H9 (cell line): ENCODE measurements at regions not wholly inside any gene's neighbourhood (a gene's known extent, or its start where the extent isn't known, plus 50 kb on each side); places are given as distances from the start of the nearest gene placed in this dataset.

Experiments used
- DNase-seq: peaks from one replicate; pipeline ENCODE4 v3.0.0-alpha.2; 2017
- H2AFZ ChIP-seq: one replicate; pipeline ENCODE4 v1.6.1; 2013; ENCODE audit warnings: mild to moderate bottlenecking, low read length, control low read depth, moderate library complexity
- H2AK5ac ChIP-seq: 2 replicates; pipeline ENCODE4 v1.6.1; 2013; ENCODE audit warnings: low read length, control low read depth, mixed read lengths; ENCODE audit not compliant: insufficient read length
- H2BK120ac ChIP-seq: one replicate; pipeline ENCODE4 v1.6.1; 2013; ENCODE audit warnings: low read depth, mild to moderate bottlenecking, low read length, control low read depth, inconsistent platforms; ENCODE audit not compliant: poor library complexity, severe bottlenecking
- H2BK12ac ChIP-seq: 2 replicates; pipeline ENCODE4 v1.6.1; 2013; ENCODE audit warnings: low read length, control low read depth, mixed read lengths, low read depth; ENCODE audit not compliant: insufficient read length
- H2BK15ac ChIP-seq: 2 replicates; pipeline ENCODE4 v1.6.1; 2013; ENCODE audit warnings: low read depth, low read length, control low read depth
- H2BK20ac ChIP-seq: one replicate; pipeline ENCODE4 v1.6.1; 2013; ENCODE audit warnings: low read depth, mild to moderate bottlenecking, low read length, control low read depth, inconsistent platforms; ENCODE audit not compliant: poor library complexity, severe bottlenecking
- H2BK5ac ChIP-seq: 2 replicates; pipeline ENCODE4 v1.6.1; 2013; ENCODE audit warnings: low read length, control low read depth, mixed read lengths; ENCODE audit not compliant: insufficient read length
- H3K14ac ChIP-seq: 2 replicates; pipeline ENCODE4 v1.6.1; 2013; ENCODE audit warnings: low read length, control low read depth; ENCODE audit not compliant: insufficient read depth
- H3K18ac ChIP-seq: 2 replicates; pipeline ENCODE4 v1.6.1; 2013; ENCODE audit warnings: low read depth, mild to moderate bottlenecking, mixed read lengths, low read length, control low read depth; ENCODE audit not compliant: insufficient read length
- H3K23ac ChIP-seq: 2 replicates; pipeline ENCODE4 v1.6.1; 2013; ENCODE audit warnings: low read length, control low read depth, mixed read lengths, low read depth; ENCODE audit not compliant: insufficient read length
- H3K23me2 ChIP-seq: 2 replicates; pipeline ENCODE4 v1.6.1; 2013; ENCODE audit warnings: low read depth, mild to moderate bottlenecking, mixed read lengths, low read length, control low read depth; ENCODE audit not compliant: insufficient read length, poor library complexity, severe bottlenecking
- H3K27ac ChIP-seq: 2 replicates; pipeline ENCODE4 v1.5.1; 2013; ENCODE audit warnings: low read length, control low read depth, mixed read lengths, low read depth; ENCODE audit not compliant: insufficient read length
- H3K27me3 ChIP-seq: 2 replicates; pipeline ENCODE4 v1.6.1; 2013; ENCODE audit warnings: low read length, control low read depth, inconsistent platforms; ENCODE audit not compliant: insufficient read depth
- H3K4ac ChIP-seq: 2 replicates; pipeline ENCODE4 v1.6.1; 2013; ENCODE audit warnings: low read depth, mild to moderate bottlenecking, control low read depth, inconsistent platforms, low read length, moderate library complexity
- H3K4me1 ChIP-seq: 2 replicates; pipeline ENCODE4 v1.6.1; 2013; ENCODE audit warnings: low read length, control low read depth, inconsistent platforms; ENCODE audit not compliant: insufficient read depth
- H3K4me2 ChIP-seq: 2 replicates; pipeline ENCODE4 v1.6.1; 2013; ENCODE audit warnings: low read length, control low read depth, mixed read lengths; ENCODE audit not compliant: insufficient read length, insufficient read depth
- H3K56ac ChIP-seq: 2 replicates; pipeline ENCODE4 v1.6.1; 2013; ENCODE audit warnings: low read depth, mild to moderate bottlenecking, mixed read lengths, low read length, control low read depth; ENCODE audit not compliant: insufficient read length
- H3K79me1 ChIP-seq: 2 replicates; pipeline ENCODE4 v1.6.1; 2013; ENCODE audit warnings: low read depth, mild to moderate bottlenecking, moderate library complexity, low read length, control low read depth, inconsistent platforms; ENCODE audit not compliant: insufficient read depth, poor library complexity, severe bottlenecking
- H3K79me2 ChIP-seq: 2 replicates; pipeline ENCODE4 v1.6.1; 2013; ENCODE audit warnings: low read length, control low read depth, inconsistent platforms; ENCODE audit not compliant: insufficient read depth
- H3K9ac ChIP-seq: 2 replicates; pipeline ENCODE4 v1.6.1; 2013; ENCODE audit warnings: low read length, control low read depth, mixed read lengths; ENCODE audit not compliant: insufficient read length; ENCODE audit errors: extremely low read depth
- H3K9me3 ChIP-seq: one replicate; pipeline ENCODE4 v1.6.1; 2013; ENCODE audit warnings: low read depth, low read length, inconsistent platforms; ENCODE audit not compliant: control insufficient read depth
- H3T11ph ChIP-seq: one replicate; pipeline ENCODE4 v1.6.1; 2013; ENCODE audit warnings: mild to moderate bottlenecking, low read length, control low read depth, inconsistent platforms
- H4K20me1 ChIP-seq: one replicate; pipeline ENCODE4 v1.6.1; 2013; ENCODE audit not compliant: control insufficient read depth, insufficient read length, insufficient read depth
- H4K5ac ChIP-seq: 2 replicates; pipeline ENCODE4 v1.6.1; 2013; ENCODE audit warnings: low read depth, mild to moderate bottlenecking, mixed read lengths, low read length, control low read depth; ENCODE audit not compliant: insufficient read length
- H4K8ac ChIP-seq: replicated peaks from 2 replicates; pipeline ENCODE4 v1.6.1; 2013; ENCODE audit warnings: low read length, control low read depth, mixed read lengths, low read depth; ENCODE audit not compliant: insufficient read length
- H4K91ac ChIP-seq: 2 replicates; pipeline ENCODE4 v1.6.1; 2013; ENCODE audit warnings: low read depth, mild to moderate bottlenecking, moderate library complexity, mixed read lengths, low read length, control low read depth; ENCODE audit not compliant: insufficient read length
- H3K27ac Mint-ChIP-seq, 3 experiments: 2 replicates in 2 of 3; 3 replicates in 1 of 3; pipeline ENCODE4 v1.8.0; 2020 to 2021; ENCODE audit warnings: mixed read lengths in 3 of 3, mild to moderate bottlenecking in 1 of 3, moderate library complexity in 1 of 3
- H3K27me3 Mint-ChIP-seq: 2 replicates; pipeline ENCODE4 v1.8.0; 2021; ENCODE audit warnings: low read depth, mild to moderate bottlenecking, moderate library complexity, mixed read lengths
- H3K36me3 Mint-ChIP-seq, 3 experiments: 2 replicates in 2 of 3; 3 replicates in 1 of 3; pipeline ENCODE4 v1.8.0; 2020 to 2021; ENCODE audit warnings: low read depth in 3 of 3, mixed read lengths in 3 of 3; ENCODE audit not compliant: insufficient read depth in 1 of 3
- H3K4me1 Mint-ChIP-seq, 2 experiments: 2 replicates each; pipeline ENCODE4 v1.8.0; 2020; ENCODE audit warnings: mixed read lengths in 2 of 2
- H3K4me3 Mint-ChIP-seq, 2 experiments: 2 replicates in 1 of 2; 3 replicates in 1 of 2; pipeline ENCODE4 v1.8.0; 2020 to 2021; ENCODE audit warnings: mild to moderate bottlenecking in 2 of 2, mixed read lengths in 2 of 2, moderate library complexity in 1 of 2
- H3K9me3 Mint-ChIP-seq, 2 experiments: 2 replicates in 1 of 2; 3 replicates in 1 of 2; pipeline ENCODE4 v1.8.0; 2020; ENCODE audit warnings: mild to moderate bottlenecking in 2 of 2, mixed read lengths in 2 of 2, moderate library complexity in 1 of 2
- CTCF ChIP-seq: fragments of 200-600 bp; sonication (generic); conservative IDR thresholded peaks from 3 replicates; pipeline ENCODE4 v1.8.0; 2021; ENCODE audit warnings: antibody characterized with exemption, mild to moderate bottlenecking
- WGBS: extraction: QIAGEN DNeasy Blood & Tissue Kit; methylation state at CpG from one replicate; pipeline ENCODE4 v1.1.7; 2013; ENCODE audit warnings: missing lambda C conversion rate, low lambda C conversion rate, mixed read lengths; ENCODE audit not compliant: insufficient read length; ENCODE audit errors: extremely low coverage; 5-methylcytosine and 5-hydroxymethylcytosine counted together

- no CpG with 5 or more reads among the region's 2 CpGs for WGBS
- no peaks in the 10 kb centered on the region for H3K4me1 ChIP-seq
- no peaks in the 10 kb centered on the region for H3K79me1 ChIP-seq
- H3K23ac ChIP-seq: no peak overlapping the region
- no peak overlapping the region for H3K4me2 ChIP-seq
- no peak overlapping the region for H3K4ac ChIP-seq
- no peaks in the 10 kb centered on the region for H3K79me2 ChIP-seq
- no peak overlapping the region for H2BK20ac ChIP-seq
- no peak overlapping the region for H2BK120ac ChIP-seq
- no peak overlapping the region for H3K18ac ChIP-seq
- no peak overlapping the region for H4K91ac ChIP-seq
- H2AFZ ChIP-seq: no peak overlapping the region
- H3T11ph ChIP-seq: no peak overlapping the region
- no peak overlapping the region for H2AK5ac ChIP-seq
- H4K8ac ChIP-seq: no peak overlapping the region
- no peak for TF ChIP-seq CTCF
- no peak overlapping the region for H2BK5ac ChIP-seq
- no peaks in the 10 kb centered on the region for H3K27me3 ChIP-seq
- no peak for DNase-seq
- H3K36me3 Mint-ChIP-seq: no peaks in the 10 kb centered on the region
- H3K27ac Mint-ChIP-seq: no peak overlapping the region
- no peaks in the 10 kb centered on the region for H3K23me2 ChIP-seq
- no peaks in the 10 kb centered on the region for H4K20me1 ChIP-seq
- no peak overlapping the region for H3K14ac ChIP-seq
- H2BK12ac ChIP-seq: no peak overlapping the region
- no peaks in the 10 kb centered on the region for H3K4me1 Mint-ChIP-seq
- no peak overlapping the region for H3K56ac ChIP-seq
- no peaks in the 10 kb centered on the region for H3K9me3 ChIP-seq
- no peaks in the 10 kb centered on the region for H3K27me3 Mint-ChIP-seq
- no peak overlapping the region for H2BK15ac ChIP-seq
- no peak overlapping the region for H3K9ac ChIP-seq
- H4K5ac ChIP-seq: no peak overlapping the region
- H3K4me3 Mint-ChIP-seq: no peak overlapping the region
- no peak overlapping the region for H3K27ac ChIP-seq
- no peaks in the 10 kb centered on the region for H3K9me3 Mint-ChIP-seq
Measured at GRCh38 chr6:140283197-140283596, 908.7 kb upstream of the CITED2 start.
